Lower lobe of right lung (tissue), 2 donors: ENCODE measurements at regions not wholly inside any gene's neighbourhood (a gene's known extent, or its start where the extent isn't known, plus 50 kb on each side); places are given as distances from the start of the nearest gene placed in this dataset.

Experiments
- ATAC-seq, 2 donors: fragments of 200-7000 bp; cut with Tn5 transposase; one replicate each; pipeline ENCODE4 v1.9.1; 2020 to 2022; ENCODE audit warnings: mild to moderate bottlenecking in 2 of 2, moderate library complexity in 2 of 2
- DNase-seq: peaks from one replicate; pipeline ENCODE4 v3.0.0-alpha.2; 2020
- H3K27ac ChIP-seq: fragments of 200-600 bp; one replicate; pipeline ENCODE4 v1.8.0; 2022
- H3K27me3 ChIP-seq: fragments of 200-600 bp; one replicate; pipeline ENCODE4 v1.8.0; 2022; ENCODE audit warnings: low read depth
- H3K36me3 ChIP-seq: fragments of 200-600 bp; one replicate; pipeline ENCODE4 v1.8.0; 2022; ENCODE audit warnings: mild to moderate bottlenecking
- H3K4me1 ChIP-seq: fragments of 200-600 bp; one replicate; pipeline ENCODE4 v1.8.0; 2022
- H3K4me3 ChIP-seq: fragments of 200-600 bp; one replicate; pipeline ENCODE4 v1.8.0; 2022; ENCODE audit warnings: mild to moderate bottlenecking
- H3K9me3 ChIP-seq: fragments of 200-600 bp; one replicate; pipeline ENCODE4 v1.8.0; 2022
- CTCF ChIP-seq: fragments of 200-600 bp; IDR thresholded peaks from one replicate; pipeline ENCODE4 v1.8.0; 2022; ENCODE audit warnings: antibody characterized with exemption, mild to moderate bottlenecking
- intact Hi-C: fragments of 100-400 bp; cut with DNase I; formaldehyde crosslinking; loops from one replicate; pipeline ENCODE4 v1.11.0; 2022
- donor health status: DM: no; HTN: yes; CAD: no; lungs with severe emphysema.

DNA sequence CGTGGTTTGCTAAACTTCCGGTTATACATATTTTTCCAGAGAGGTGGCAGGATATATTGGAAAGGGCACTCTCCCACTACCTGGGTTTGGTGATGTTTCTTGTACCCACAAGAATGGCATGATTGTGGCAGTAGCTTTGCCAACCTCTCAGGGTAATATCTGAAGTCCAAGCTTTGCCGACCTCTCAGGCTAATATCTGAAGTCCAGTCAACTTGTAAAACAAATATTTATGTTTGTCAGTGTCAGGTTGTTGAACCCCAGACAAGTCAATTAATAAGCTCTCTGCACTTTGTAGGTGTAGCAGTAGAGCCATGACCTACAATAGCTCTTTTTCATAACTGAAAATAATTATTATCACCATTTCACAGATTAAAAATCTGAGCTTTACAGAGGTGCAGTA lies 167.0 kb downstream of the POU4F1 start:
- Histone ChIP-seq H3K9me3 (no peaks in the 10 kb centered on the region), H3K27ac (no peak overlapping the region), H3K27me3 (no peaks in the 10 kb centered on the region), H3K36me3 (no peaks in the 10 kb centered on the region), H3K4me1 (no peaks in the 10 kb centered on the region), H3K4me3 (no peak overlapping the region)
- TF ChIP-seq CTCF, result no peak
- DNase-seq (no peak), ATAC-seq (no peak)
- intact Hi-C loops, result no loop called here

DNA sequence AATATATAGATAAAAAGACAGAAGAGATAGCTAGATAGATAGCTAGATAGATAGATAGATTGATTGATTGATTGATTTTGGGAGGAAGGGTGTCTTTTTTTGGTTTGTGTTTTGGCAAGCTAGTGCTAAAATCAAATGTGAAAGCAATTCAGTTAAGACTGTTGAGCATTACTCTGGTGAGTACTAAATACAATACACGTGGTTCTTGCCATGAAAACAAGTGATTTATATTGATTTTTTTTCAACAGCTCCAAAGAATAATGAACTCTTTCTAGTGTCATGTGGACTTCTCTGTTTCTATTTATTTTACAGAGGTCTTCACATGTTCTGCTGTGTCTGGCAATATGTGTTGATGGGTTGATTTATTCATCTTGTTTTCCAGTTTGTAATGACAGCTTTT lies 172.0 kb downstream of the POU4F1 start:
- Histone ChIP-seq H3K27ac (no peak overlapping the region), H3K9me3 (no peaks in the 10 kb centered on the region), H3K4me3 (no peak overlapping the region), H3K27me3 (no peaks in the 10 kb centered on the region), H3K4me1 (no peaks in the 10 kb centered on the region), H3K36me3 (no peaks in the 10 kb centered on the region)
- TF ChIP-seq CTCF, result no peak
- ATAC-seq (no peak), DNase-seq (no peak)
- intact Hi-C loops, result no loop called here

DNA sequence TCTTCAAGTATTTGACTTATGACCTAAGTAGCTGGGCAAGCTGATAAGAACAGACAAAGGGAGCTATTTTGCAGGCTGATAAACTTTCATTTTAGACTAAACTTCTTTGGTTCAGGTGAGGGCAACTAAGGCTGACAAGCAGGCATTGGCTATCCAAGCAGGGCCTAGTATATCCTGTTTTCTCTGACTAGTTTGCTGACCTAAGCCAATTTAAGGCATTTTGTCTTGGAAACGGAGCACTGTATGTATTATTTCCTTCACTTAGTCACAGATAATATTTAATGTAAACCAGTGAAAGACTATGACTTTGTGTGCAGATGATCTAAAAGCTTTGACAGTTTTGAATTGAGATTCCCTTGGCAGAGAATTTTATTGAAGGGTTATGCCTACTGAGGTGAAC lies 172.5 kb downstream of the POU4F1 start:
- no peaks in the 10 kb centered on the region for H3K9me3 ChIP-seq

DNA sequence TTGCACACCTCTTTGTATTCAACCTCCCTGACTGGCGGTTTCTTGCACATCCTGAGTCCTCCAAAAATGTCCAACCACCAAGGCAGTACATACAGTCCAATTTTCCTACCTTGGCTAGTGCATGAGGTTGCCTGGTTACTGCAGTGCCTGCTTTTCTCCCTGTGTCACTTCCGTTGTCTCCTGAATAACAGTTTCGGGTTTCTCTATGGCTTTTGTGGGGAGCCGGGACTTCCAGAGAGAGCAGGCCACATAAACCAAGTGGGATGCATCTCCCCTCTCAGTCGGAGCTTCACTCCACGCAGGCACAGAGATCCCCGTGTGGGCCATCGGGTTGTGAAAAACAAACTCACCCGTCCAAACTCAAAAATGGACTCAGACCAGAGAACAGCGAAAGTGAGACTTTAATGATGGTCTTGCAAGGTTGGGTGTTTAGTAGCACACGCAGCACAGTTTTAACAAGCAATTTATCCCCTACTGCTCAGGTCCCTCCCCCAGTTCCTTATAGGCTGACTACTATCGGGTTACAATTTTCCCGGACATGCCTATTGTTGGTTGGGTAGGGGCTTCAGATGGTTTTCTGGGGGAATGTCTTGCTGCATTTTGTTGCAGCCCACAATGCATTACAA lies 173.1 kb downstream of the POU4F1 start:
- no peak overlapping the region for H3K27ac ChIP-seq
- no peak for TF ChIP-seq CTCF
- no peaks in the 10 kb centered on the region for H3K4me1 ChIP-seq
- DNase-seq, result no peak
- no peak for ATAC-seq
- H3K27me3 ChIP-seq, result no peaks in the 10 kb centered on the region
- no peaks in the 10 kb centered on the region for H3K36me3 ChIP-seq
- no peak overlapping the region for H3K4me3 ChIP-seq
- intact Hi-C loops, result no loop called here
- no peaks in the 10 kb centered on the region for H3K9me3 ChIP-seq

More for the DNA sequence above, 172.5 kb downstream of the POU4F1 start:
- Histone ChIP-seq H3K4me3 (no peak overlapping the region), H3K36me3 (no peaks in the 10 kb centered on the region), H3K27me3 (no peaks in the 10 kb centered on the region), H3K4me1 (no peaks in the 10 kb centered on the region), H3K27ac (no peak overlapping the region)
- DNase-seq, result no peak
- TF ChIP-seq CTCF, result no peak
- ATAC-seq, result no peak
- intact Hi-C loops, result no loop called here

DNA sequence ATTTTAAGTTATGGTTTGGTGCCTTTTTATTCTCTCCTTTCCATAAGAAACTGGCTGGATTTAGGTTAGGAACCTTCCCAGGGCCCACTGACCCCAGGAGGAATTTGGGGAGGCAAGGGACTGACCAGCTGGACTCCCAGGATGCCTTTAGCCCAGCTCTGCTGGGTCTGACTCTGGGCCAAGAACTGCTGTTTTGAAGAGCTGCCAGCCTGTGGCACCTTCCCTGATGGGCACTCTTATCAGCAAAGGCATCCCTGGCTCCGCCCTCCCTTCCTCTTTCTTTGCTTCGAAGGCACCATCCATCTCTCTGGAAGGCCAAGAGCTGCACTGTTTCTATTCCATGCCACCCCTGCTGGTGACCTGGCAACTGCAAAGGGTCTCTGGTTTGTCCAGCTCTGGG lies 174.7 kb downstream of the POU4F1 start:
- Histone ChIP-seq H3K4me1 (no peaks in the 10 kb centered on the region), H3K4me3 (no peak overlapping the region), H3K36me3 (no peaks in the 10 kb centered on the region), H3K27me3 (no peaks in the 10 kb centered on the region), H3K9me3 (no peaks in the 10 kb centered on the region), H3K27ac (no peak overlapping the region)
- ATAC-seq, result no peak
- no peak for TF ChIP-seq CTCF
- intact Hi-C loops, result no loop called here
- no peak for DNase-seq

DNA sequence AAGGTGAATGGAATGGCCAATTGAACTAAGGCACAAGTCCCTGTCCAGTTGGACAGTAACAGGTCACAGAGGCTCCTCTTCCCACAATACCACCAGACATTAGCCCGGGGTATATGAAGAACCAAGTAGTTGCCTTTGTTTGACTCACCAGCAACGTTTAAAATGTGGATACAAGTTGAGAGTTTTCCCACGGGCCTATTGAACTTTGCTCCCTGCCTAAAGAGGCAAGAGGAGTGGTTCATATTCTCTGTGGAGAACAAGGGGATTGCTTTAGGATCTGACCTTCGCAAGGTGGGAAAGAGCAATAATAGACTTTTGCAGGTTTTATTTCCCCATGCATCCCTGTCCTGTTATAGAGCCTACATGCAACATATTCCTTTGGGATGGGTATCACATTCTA lies 177.2 kb downstream of the POU4F1 start:
- TF ChIP-seq CTCF, result no peak
- H3K27ac ChIP-seq, result no peak overlapping the region
- intact Hi-C loops, result no loop called here
- ATAC-seq (no peak), DNase-seq (no peak)
- no peaks in the 10 kb centered on the region for H3K27me3 ChIP-seq
- H3K36me3 ChIP-seq, result no peaks in the 10 kb centered on the region
- no peak overlapping the region for H3K4me3 ChIP-seq
- H3K4me1 ChIP-seq, result no peaks in the 10 kb centered on the region
- no peaks in the 10 kb centered on the region for H3K9me3 ChIP-seq
